ENCODE measurements at regions not wholly inside any gene's neighbourhood (a gene's known extent, or its start where the extent isn't known, plus 50 kb on each side); places are given as distances from the start of the nearest gene placed in this dataset.

DNA sequence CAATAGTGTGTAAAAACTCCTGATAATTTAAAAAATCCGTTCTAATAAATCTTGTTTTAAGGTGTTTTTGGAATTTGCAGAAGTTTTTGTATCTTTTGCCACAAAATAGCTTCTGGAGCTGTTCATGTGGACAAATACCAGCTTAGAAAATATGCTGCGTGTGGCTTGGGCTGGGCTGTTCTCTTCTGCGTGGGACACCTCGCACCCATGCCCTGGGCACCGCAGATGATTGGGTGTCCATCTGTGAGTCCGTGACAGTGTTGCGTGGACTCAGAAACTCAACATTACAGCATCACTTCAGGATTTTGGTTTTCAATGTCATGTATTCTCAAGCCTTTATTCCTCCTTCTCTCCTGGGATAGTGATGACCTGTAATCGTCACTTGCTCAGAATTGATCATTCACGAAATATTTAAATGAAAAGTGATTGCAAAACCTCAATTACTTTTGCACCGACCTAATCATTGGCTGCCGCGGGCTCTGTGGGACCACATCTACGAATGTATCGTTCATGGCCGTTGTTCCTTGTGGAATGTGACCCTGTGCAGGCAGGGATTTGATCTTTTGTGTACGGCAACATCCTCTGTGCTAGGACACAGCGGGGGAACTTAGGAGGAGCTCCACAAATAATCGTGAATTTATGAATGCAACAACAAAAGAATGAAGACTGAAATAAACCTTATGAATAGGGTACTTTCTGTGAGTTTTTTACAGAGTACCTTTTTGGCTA, 210.3 kb upstream of the FOXF1 start:
- TF ChIP-seq CREB1 (IDR thresholded peaks at IDR 0.05; ENCODE audit: low read depth) (no peak), USF1 (IDR thresholded peaks at IDR 0.05) (no peak), ZBTB7A (IDR thresholded peaks at IDR 0.05; ENCODE audit: low read depth) (no peak), NFIC (IDR thresholded peaks at IDR 0.05) (no peak), YY1 (IDR thresholded peaks at IDR 0.05; ENCODE audit: low read depth) (no peak), RAD21 (IDR thresholded peaks at IDR 0.05; ENCODE audit: low read depth) (no peak), TAF1 (IDR thresholded peaks at IDR 0.05; ENCODE audit: low read depth) (no peak), CEBPB (IDR thresholded peaks at IDR 0.05) (no peak), REST (IDR thresholded peaks at IDR 0.05; ENCODE audit: low read depth) (no peak), EP300 (IDR thresholded peaks at IDR 0.05; ENCODE audit: borderline replicate concordance) (no peak), EGR1 (IDR thresholded peaks at IDR 0.05) (no peak), TCF12 (IDR thresholded peaks at IDR 0.05; ENCODE audit: low read depth) (no peak), TEAD4 (IDR thresholded peaks at IDR 0.05) (no peak), FOXM1 (IDR thresholded peaks at IDR 0.05; ENCODE audit: borderline replicate concordance, low read depth) (no peak)
- TF ChIP-seq, protein P1, sequence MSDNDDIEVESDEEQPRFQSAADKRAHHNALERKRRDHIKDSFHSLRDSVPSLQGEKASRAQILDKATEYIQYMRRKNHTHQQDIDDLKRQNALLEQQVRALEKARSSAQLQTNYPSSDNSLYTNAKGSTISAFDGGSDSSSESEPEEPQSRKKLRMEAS (IDR thresholded peaks at IDR 0.05), result no peak

- TF ChIP-seq CEBPB (IDR thresholded peaks at IDR 0.05), result no peak
- TF ChIP-seq USF1 (IDR thresholded peaks at IDR 0.05), result no peak
- TF ChIP-seq TCF12 (IDR thresholded peaks at IDR 0.05; ENCODE audit: low read depth), result no peak
- no peak for TF ChIP-seq CREB1 (IDR thresholded peaks at IDR 0.05; ENCODE audit: low read depth)
- no peak for TF ChIP-seq EP300 (IDR thresholded peaks at IDR 0.05; ENCODE audit: borderline replicate concordance)
- no peak for TF ChIP-seq RAD21 (IDR thresholded peaks at IDR 0.05; ENCODE audit: low read depth)
- no peak for TF ChIP-seq ZBTB7A (IDR thresholded peaks at IDR 0.05; ENCODE audit: low read depth)
- no peak for TF ChIP-seq YY1 (IDR thresholded peaks at IDR 0.05; ENCODE audit: low read depth)
- no peak for TF ChIP-seq FOXM1 (IDR thresholded peaks at IDR 0.05; ENCODE audit: borderline replicate concordance, low read depth)
Measured at GRCh38 chr16:86300746-86301481, 209.4 kb upstream of the FOXF1 start.

DNA sequence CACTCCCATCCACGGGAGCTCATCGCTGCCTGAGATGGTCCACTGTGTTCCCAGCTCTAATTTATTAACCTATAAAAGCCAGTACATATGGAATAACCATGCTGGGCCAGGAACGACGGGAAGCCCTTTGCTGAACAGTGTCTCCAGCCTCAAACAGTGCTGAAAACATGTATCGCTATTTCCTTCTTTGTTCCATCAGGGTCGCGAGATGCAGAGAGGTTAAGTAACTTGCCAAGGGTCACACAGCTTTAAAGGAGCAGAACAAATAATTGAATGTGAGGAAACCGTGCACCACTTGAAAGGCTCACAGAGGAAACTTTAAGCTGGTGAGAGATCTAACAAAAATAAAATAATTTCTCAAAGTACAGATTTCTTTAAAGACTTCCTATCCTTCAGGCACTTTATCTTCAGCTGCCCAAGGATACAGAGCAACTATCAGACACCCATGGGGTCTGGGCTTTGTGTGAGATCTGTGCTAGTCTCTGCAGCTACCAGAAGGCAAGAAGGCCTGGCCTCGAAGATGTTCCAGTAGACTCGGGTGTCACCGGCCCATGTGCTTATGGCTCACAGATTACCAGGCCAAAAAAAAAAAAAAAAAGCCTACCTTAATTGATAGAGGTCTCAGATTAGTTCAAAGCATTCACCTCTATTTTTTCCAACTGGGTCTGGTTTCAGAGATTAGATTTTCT, 207.8 kb upstream of the FOXF1 start:
- TF ChIP-seq RAD21 (IDR thresholded peaks at IDR 0.05; ENCODE audit: low read depth), result no peak
- no peak for TF ChIP-seq EGR1 (IDR thresholded peaks at IDR 0.05)
- no peak for TF ChIP-seq TAF1 (IDR thresholded peaks at IDR 0.05; ENCODE audit: low read depth)
- TF ChIP-seq YY1 (IDR thresholded peaks at IDR 0.05; ENCODE audit: low read depth), result no peak
- TF ChIP-seq TEAD4 (IDR thresholded peaks at IDR 0.05), result no peak
- no peak for TF ChIP-seq CEBPB (IDR thresholded peaks at IDR 0.05)
- TF ChIP-seq, protein P1 (IDR thresholded peaks at IDR 0.05), result no peak
- no peak for TF ChIP-seq FOXM1 (IDR thresholded peaks at IDR 0.05; ENCODE audit: borderline replicate concordance, low read depth)
- TF ChIP-seq USF1 (IDR thresholded peaks at IDR 0.05), result no peak
- TF ChIP-seq NFIC (IDR thresholded peaks at IDR 0.05), result no peak
- TF ChIP-seq ZBTB7A (IDR thresholded peaks at IDR 0.05; ENCODE audit: low read depth), result no peak
- TF ChIP-seq EP300 (IDR thresholded peaks at IDR 0.05; ENCODE audit: borderline replicate concordance), result no peak
- no peak for TF ChIP-seq REST (IDR thresholded peaks at IDR 0.05; ENCODE audit: low read depth)
- no peak for TF ChIP-seq TCF12 (IDR thresholded peaks at IDR 0.05; ENCODE audit: low read depth)
- TF ChIP-seq CREB1 (IDR thresholded peaks at IDR 0.05; ENCODE audit: low read depth), result no peak

All from Ishikawa (cell line).